Naive B cell (primary cell): ENCODE measurements at regions not wholly inside any gene's neighbourhood (a gene's known extent, or its start where the extent isn't known, plus 50 kb on each side); places are given as distances from the start of the nearest gene placed in this dataset.
"Not testable (repeated sequence)": the region's sequence is repeated elsewhere in the genome, so short reads cannot be mapped to it uniquely, and the experiment has no call there.

Experiments used
- ATAC-seq, 2 donors: fragments of 150-1000 bp; cut with Tn5 transposase; 2 replicates each; pipeline ENCODE4 v1.10.0; 2021; ENCODE audit warnings: low read depth in 2 of 2, mild to moderate bottlenecking in 2 of 2, moderate library complexity in 2 of 2
- DNase-seq: peaks from one replicate; pipeline ENCODE4 v3.0.0; 2022
- H3K27ac Mint-ChIP-seq, 6 donors: one replicate each; pipeline ENCODE4 v1.8.0; 2020 to 2022; ENCODE audit warnings: mild to moderate bottlenecking in 6 of 6, mixed read lengths in 6 of 6, moderate library complexity in 5 of 6, inconsistent platforms in 2 of 6
- H3K27me3 Mint-ChIP-seq, 3 donors: one replicate each; pipeline ENCODE4 v1.8.0; 2021 to 2022; ENCODE audit warnings: mixed read lengths in 3 of 3, mild to moderate bottlenecking in 1 of 3
- H3K36me3 Mint-ChIP-seq, 2 donors: one replicate each; pipeline ENCODE4 v1.8.0; 2020 to 2022; ENCODE audit warnings: mixed read lengths in 2 of 2, inconsistent platforms in 1 of 2, mild to moderate bottlenecking in 1 of 2
- H3K4me1 Mint-ChIP-seq, 3 donors: one replicate each; pipeline ENCODE4 v1.8.0; 2020 to 2022; ENCODE audit warnings: mixed read lengths in 3 of 3, inconsistent platforms in 1 of 3, mild to moderate bottlenecking in 1 of 3, moderate library complexity in 1 of 3
- H3K4me3 Mint-ChIP-seq, 8 donors: one replicate each; pipeline ENCODE4 v1.8.0; 2020 to 2022; ENCODE audit warnings: mild to moderate bottlenecking in 8 of 8, mixed read lengths in 8 of 8, moderate library complexity in 8 of 8, inconsistent platforms in 2 of 8
- H3K9me3 Mint-ChIP-seq, 7 donors: one replicate each; pipeline ENCODE4 v1.8.0; 2020 to 2022; ENCODE audit warnings: mixed read lengths in 7 of 7, mild to moderate bottlenecking in 5 of 7, inconsistent platforms in 2 of 7, moderate library complexity in 1 of 7

DNA sequence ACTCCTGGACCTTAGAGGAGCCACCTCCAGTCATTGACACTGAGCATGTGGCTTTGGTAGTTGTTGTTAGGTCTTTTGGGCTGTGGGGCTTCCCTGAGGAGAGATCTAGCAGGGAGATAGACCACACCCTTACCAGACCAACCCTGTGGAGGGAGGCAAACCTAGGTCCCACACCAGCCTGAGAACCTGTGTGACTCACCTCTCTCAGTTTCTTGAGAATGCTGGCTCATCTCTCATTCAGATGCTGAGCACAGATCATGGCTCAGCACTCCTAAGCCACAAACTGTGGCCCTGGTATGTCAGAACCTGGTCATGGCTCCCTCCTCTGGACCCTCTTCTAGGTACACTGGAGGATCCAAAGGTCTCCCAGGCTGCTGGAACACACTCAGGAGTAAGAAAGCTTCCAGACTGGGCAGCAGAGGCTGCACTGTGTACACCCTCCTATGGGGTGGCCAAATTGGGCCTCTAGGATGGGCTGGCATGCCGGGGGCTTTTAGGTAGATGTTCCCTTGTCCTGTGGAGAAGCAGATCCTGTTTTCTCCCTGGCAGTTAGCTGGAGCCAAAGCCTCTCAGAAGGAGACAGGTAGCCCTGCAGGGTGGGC, 1294.5 kb downstream of the KHDRBS2 start:
- H3K36me3 Mint-ChIP-seq = no peaks in the 10 kb centered on the region
- peaks cover 7 to 18% (median 14%) of the 10 kb centered on the region in 7 donors for H3K9me3 Mint-ChIP-seq
- no peak overlapping the region for H3K4me3 Mint-ChIP-seq
- DNase-seq = no peak
- H3K27ac Mint-ChIP-seq = no peak overlapping the region
- ATAC-seq = no peak
- H3K27me3 Mint-ChIP-seq = no peaks in the 10 kb centered on the region
- no peaks in the 10 kb centered on the region for H3K4me1 Mint-ChIP-seq

DNA sequence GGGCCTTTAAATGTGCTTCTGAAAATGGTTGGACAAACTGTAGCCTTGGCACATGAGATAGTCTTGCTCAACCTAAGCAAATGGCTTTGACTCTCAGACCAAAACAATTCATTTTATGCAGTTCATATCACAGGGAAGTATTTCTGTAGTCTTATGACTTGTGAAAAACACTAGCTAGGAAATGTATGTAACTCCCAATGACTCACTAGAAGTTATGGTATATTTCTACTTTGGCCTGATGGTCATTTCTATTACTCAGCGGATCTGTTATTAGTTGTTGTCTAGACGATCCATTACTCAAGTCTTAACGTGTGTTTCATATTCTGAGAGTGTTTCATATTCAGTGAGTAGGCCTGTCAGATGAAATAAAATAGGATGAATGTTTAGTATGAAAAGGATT, 1333.5 kb downstream of the KHDRBS2 start:
- ATAC-seq (no peak), DNase-seq (no peak)
- H3K9me3 Mint-ChIP-seq = peaks cover 0 to 22% (median 0%) of the 10 kb centered on the region in 7 donors
- no peak overlapping the region for H3K27ac Mint-ChIP-seq
- no peaks in the 10 kb centered on the region for H3K27me3 Mint-ChIP-seq
- no peaks in the 10 kb centered on the region for H3K4me1 Mint-ChIP-seq
- H3K4me3 Mint-ChIP-seq = no peak overlapping the region
- no peaks in the 10 kb centered on the region for H3K36me3 Mint-ChIP-seq

DNA sequence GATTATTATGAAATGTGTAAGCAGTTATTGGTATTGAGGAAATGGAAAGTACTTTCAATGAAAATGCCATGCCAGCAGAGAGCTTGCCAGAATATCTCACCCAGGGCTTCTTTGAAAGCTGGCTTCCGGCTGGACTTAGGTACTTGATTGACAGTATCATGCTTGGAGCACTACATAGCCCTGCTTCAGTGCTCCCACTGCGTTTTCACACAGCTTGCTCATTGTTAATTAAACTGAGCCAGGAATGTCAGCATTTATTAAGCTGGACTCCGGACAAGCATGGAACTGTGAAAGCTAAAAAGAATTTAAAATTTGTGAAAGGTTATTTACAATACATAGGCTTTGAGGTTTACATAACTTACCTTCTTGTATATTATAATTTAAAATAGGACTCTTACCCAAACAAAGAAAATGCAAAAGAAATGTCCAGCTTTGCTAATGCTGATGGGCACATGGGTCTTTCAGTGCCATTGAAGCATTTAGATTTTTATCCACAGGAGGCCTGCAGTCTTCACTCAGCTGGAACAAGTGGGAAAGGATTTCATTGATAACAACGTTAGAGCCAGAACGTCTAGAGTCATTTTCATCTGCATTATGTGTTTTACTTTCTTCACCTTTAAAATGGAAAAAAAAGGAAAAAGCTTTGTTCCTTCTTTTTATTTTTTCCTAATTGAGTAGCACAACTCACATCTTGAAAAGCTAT, 1335.7 kb downstream of the KHDRBS2 start:
- not testable (repeated sequence) for ATAC-seq, DNase-seq, H3K27ac Mint-ChIP-seq, H3K4me3 Mint-ChIP-seq, H3K4me1 Mint-ChIP-seq, H3K36me3 Mint-ChIP-seq, H3K27me3 Mint-ChIP-seq
- H3K9me3 Mint-ChIP-seq = peaks cover 0 to 16% (median 0%) of the 10 kb centered on the region in 7 donors

DNA sequence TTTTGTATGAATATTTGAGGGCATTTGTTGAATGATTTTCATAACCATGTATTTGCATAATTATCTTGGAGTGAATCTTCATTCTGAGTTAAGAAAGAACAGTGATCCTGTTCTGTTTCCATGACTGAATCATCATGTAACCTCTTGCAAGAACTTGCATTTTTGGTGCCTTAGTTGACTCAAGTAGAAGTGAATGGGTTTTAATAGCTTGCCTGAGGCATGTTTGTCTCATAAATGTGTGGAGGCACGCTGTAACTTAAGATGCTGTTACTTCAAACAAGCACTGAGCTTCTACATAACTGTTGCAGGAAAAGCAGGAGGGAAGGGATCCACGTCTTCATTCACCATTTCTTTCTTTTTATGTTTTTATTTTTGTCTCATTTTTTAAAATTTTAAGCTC, 1338.6 kb downstream of the KHDRBS2 start:
- not testable (repeated sequence) for H3K4me1 Mint-ChIP-seq, H3K27ac Mint-ChIP-seq, H3K4me3 Mint-ChIP-seq, ATAC-seq, H3K27me3 Mint-ChIP-seq, DNase-seq, H3K36me3 Mint-ChIP-seq
- H3K9me3 Mint-ChIP-seq = peaks cover 0 to 14% (median 2%) of the 10 kb centered on the region in 7 donors

DNA sequence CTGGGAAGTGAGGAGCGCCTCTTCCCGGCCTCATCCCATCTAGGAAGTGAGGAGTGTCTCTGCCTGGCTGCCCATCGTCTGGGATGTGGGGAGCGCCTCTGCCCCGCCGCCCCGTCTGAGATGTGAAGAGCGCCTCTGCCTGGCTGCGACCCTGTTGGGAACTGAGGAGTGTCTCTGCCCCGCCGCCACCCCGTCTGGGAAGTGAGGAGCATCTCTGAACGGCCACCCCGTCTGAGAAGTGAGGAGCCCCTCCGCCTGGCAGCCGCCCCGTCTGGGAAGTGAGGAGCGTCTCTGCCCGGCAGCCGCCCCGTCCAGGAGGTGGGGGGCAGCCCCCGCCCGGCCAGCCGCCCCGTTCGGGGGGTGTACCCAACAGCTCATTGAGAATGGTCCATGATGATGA, 1341.2 kb downstream of the KHDRBS2 start:
- peaks cover 0 to 14% (median 2%) of the 10 kb centered on the region in 7 donors for H3K9me3 Mint-ChIP-seq
- H3K27ac Mint-ChIP-seq, ATAC-seq, DNase-seq, H3K4me3 Mint-ChIP-seq, H3K4me1 Mint-ChIP-seq, H3K27me3 Mint-ChIP-seq, H3K36me3 Mint-ChIP-seq: not testable (repeated sequence)

DNA sequence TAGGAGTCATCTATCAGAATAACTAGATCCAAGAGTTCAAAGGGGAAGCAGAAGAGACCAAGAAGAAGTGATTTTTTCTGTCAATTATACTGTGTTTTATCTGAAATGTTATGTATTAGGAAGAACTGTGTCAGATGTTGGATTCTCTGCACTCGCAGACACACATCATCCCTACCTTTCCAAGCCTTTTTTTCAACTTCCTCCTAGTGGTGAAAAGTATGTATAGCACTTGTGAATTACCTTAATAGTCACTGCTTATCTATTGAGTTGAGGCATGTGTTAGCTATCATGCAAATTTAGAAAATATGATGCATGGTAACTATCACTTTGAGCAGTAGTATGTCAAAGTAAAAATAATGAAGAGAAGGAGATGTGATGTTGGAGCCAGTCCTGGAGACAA, 1350.1 kb downstream of the KHDRBS2 start:
- not testable (repeated sequence) for H3K27ac Mint-ChIP-seq, ATAC-seq, H3K4me1 Mint-ChIP-seq, H3K27me3 Mint-ChIP-seq, H3K4me3 Mint-ChIP-seq, H3K36me3 Mint-ChIP-seq, DNase-seq, H3K9me3 Mint-ChIP-seq

DNA sequence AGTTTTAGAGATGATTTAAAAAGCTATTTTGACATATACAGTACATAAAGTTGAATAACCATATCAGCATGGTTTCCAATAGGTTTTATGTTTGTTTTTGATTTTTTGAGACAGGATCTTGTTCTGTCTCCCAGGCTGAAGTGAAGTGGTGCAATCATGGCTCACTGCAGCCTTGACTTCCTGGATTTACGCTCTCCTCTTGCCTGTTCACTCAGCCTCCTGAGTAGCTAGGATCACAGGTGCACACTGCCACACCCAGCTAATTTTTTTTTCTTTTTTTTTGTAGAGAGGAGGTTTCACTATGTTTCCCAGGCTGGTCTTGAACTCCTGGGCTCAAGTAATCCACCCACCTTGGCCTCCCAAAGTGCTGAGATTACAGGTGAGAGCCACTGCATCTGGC, 1366.4 kb downstream of the KHDRBS2 start:
- DNase-seq, H3K9me3 Mint-ChIP-seq, H3K27me3 Mint-ChIP-seq, H3K27ac Mint-ChIP-seq, H3K4me3 Mint-ChIP-seq, ATAC-seq, H3K36me3 Mint-ChIP-seq, H3K4me1 Mint-ChIP-seq: not testable (repeated sequence)

DNA sequence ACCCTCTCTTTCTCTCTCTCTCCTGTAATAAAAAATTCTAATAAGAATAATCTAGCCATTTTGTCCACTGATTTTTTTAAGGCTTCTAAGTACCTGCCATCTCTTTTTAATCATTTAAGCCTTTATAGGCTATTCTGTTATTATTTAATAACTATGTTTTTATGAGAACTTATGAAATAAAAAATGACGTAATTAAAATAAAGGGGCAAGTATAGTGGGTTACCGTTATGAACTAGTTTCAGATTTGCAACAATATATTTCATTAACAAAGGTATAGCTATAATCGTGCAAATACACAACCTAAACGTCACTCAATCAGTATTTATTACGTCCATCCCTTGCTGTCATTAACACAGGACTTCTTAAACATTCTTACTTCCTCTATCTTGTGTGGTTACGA, 1382.2 kb downstream of the KHDRBS2 start:
- H3K4me1 Mint-ChIP-seq, H3K27me3 Mint-ChIP-seq, H3K27ac Mint-ChIP-seq, ATAC-seq, H3K4me3 Mint-ChIP-seq, H3K36me3 Mint-ChIP-seq, DNase-seq: not testable (repeated sequence)
- H3K9me3 Mint-ChIP-seq = peaks cover 0 to 14% (median 8%) of the 10 kb centered on the region in 7 donors

DNA sequence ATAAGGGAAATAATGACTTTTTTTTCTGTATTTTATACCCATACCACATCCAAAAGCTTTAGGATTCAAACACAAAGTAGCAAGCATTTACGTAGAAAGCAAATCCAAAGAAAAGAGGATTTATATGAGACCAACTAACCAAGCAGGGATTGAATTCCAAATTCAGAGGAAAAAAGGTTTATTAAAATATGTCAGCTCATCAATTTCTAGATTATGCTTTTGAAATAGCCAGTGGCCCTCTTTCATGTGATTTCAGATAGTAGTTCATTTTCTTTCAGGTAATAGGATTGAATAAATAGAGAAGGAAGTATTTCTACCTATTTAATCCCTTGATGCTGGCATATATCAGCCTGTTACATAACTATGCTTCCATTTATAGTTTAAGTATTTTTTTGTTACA, 1392.7 kb downstream of the KHDRBS2 start:
- not testable (repeated sequence) for H3K4me1 Mint-ChIP-seq, H3K4me3 Mint-ChIP-seq, ATAC-seq, H3K27me3 Mint-ChIP-seq, H3K27ac Mint-ChIP-seq, DNase-seq, H3K36me3 Mint-ChIP-seq
- peaks cover 0 to 12% (median 5%) of the 10 kb centered on the region in 7 donors for H3K9me3 Mint-ChIP-seq

DNA sequence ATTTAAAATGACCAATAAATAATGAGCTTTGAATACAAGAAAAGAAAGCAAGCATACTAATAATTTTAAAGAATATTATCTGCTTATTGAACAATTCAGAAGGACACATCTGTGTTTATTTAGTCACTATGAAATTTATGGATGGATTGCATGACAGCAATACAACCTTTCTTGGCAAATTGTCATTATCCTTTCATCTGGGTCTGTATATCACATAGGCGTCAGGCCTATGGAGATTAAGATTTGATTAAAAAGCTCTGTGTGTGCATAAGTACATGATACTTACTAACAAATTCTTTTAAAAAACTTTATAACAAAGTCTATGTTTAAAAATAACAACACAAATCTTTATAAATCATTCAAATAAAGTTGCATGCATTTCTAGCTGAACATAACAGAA, 1394.4 kb downstream of the KHDRBS2 start:
- Mint-ChIP-seq H3K27ac (no peak overlapping the region), H3K36me3 (no peaks in the 10 kb centered on the region), H3K9me3 (peaks cover 2 to 20% (median 5%) of the 10 kb centered on the region in 7 donors), H3K4me3 (no peak overlapping the region), H3K27me3 (no peaks in the 10 kb centered on the region), H3K4me1 (no peaks in the 10 kb centered on the region)
- ATAC-seq = no peak
- no peak for DNase-seq

DNA sequence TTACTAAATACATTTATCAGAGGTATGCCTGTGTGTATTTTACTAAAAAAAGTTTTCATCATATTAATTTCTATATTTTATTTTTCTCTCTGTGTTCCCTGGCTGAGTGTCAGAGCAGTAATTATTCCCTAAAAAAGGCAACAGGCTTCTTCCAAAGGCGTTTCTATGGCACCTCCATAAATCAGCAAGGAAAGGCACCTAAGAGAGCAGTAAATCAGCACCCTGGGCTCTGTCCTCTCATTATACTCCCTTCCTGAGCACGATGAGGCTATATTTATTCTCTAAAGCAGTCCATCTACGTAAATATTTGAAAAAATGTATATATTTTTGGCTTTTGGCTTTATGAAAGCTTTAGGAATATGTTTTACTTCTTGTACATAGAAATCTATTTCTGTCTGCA, 1408.6 kb downstream of the KHDRBS2 start:
- not testable (repeated sequence) for H3K4me3 Mint-ChIP-seq, DNase-seq, H3K27ac Mint-ChIP-seq, H3K36me3 Mint-ChIP-seq, H3K4me1 Mint-ChIP-seq, H3K27me3 Mint-ChIP-seq, ATAC-seq
- H3K9me3 Mint-ChIP-seq = peaks cover 0 to 16% (median 7%) of the 10 kb centered on the region in 7 donors

DNA sequence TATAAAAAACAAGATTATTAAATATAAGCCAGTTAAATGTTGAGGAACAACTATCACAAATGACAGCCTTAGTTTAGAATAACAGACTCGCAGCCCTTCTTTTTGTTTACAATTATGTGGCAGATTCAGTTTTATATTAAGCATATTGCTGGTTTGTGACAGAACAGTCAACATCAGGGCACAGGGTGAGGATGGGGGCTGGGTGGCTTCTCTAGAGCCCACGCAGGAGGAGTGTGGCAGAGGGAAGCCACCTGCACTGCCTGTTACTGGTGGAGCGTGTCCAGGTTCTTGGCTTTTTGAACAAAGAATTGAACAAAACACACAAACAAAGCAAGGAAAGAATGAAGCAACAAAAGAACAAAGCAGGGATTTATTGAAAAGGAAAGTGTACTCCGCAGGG, 1415.2 kb downstream of the KHDRBS2 start:
- not testable (repeated sequence) for ATAC-seq, H3K27ac Mint-ChIP-seq

DNA sequence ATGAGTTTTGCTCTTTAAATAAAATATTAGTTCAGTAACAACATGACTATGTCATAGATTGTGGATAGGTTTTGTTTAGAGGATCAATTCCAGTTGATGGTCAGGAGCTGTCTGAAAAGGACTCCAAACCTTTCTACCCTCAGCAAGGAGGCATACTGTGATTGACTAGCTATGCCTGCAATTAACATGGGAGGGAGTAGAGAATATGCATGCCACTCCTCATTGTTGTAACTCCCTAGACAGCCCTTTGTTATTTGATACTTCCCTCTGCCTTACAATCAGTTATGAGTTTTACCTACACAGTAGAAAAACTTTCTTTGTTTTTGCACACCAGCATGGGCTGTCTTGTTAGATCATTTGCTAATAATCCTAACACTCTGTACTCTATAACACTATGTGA, 1418.5 kb downstream of the KHDRBS2 start:
- H3K27ac Mint-ChIP-seq = no peak overlapping the region

More for the DNA sequence above, 1415.2 kb downstream of the KHDRBS2 start:
- DNase-seq, H3K36me3 Mint-ChIP-seq, H3K4me1 Mint-ChIP-seq, H3K27me3 Mint-ChIP-seq: not testable (repeated sequence)
- peak overlapping the region in 1 of 8 donors; percentile 44 for H3K4me3 Mint-ChIP-seq
- peaks cover 3 to 19% (median 9%) of the 10 kb centered on the region in 7 donors for H3K9me3 Mint-ChIP-seq

DNA sequence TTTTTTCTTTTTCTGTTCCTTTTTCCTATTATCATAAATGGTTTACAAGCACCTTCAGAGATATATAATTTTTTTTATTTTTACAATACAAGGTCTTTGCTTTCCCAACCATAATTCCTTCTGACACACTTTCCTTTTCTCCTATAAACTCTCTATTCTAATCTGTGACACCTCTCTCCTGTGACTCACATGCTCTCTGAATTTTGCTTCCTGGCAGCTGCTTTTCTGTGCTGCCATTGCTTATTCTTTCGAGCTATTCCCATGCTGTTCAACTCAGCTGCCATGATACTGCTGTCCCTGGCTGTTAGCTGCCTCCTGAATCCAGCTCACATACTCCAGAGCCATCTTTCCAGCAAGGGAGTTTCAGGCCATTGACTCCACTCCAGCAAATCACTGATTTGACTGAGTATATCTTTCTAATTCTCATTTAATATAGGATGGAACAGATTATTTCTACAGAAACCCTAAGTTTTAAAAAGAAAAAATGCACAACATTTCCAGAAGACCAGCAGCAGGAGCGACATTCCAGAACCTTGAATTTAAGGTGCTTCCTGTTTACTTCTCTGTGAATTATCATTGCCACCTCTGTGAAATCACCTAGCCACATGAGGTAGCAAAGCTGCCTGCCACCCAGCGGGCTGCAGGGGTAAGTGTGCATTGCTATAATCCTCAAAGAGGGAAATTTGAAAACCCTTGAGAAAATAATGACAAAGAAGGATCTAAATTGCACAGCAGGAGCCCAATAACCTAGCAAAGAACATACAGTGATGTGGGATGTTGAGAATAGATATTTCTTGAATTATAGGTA, 1442.6 kb downstream of the KHDRBS2 start:
- H3K27me3 Mint-ChIP-seq, H3K4me1 Mint-ChIP-seq, H3K36me3 Mint-ChIP-seq, ATAC-seq, H3K27ac Mint-ChIP-seq, H3K4me3 Mint-ChIP-seq, DNase-seq: not testable (repeated sequence)
- peaks cover 0 to 18% (median 5%) of the 10 kb centered on the region in 7 donors for H3K9me3 Mint-ChIP-seq

More for the DNA sequence above, 1418.5 kb downstream of the KHDRBS2 start:
- ATAC-seq = no peak
- H3K9me3 Mint-ChIP-seq = peaks cover 0 to 25% (median 4%) of the 10 kb centered on the region in 7 donors
- DNase-seq = no peak
- H3K4me3 Mint-ChIP-seq = no peak overlapping the region
- H3K4me1 Mint-ChIP-seq = no peaks in the 10 kb centered on the region
- no peaks in the 10 kb centered on the region for H3K27me3 Mint-ChIP-seq
- no peaks in the 10 kb centered on the region for H3K36me3 Mint-ChIP-seq
